Activated B cell treated with CpG ODN at 0.5 μM for 24 hours (primary cell): ENCODE measurements at regions not wholly inside any gene's neighbourhood (a gene's known extent, or its start where the extent isn't known, plus 50 kb on each side); places are given as distances from the start of the nearest gene placed in this dataset.
"Not testable (repeated sequence)": the region's sequence is repeated elsewhere in the genome, so short reads cannot be mapped to it uniquely, and the experiment has no call there.

Experiments
- ATAC-seq: fragments of 200-7000 bp; cut with Tn5 transposase; one replicate; pipeline ENCODE4 v1.10.0; 2021; ENCODE audit warnings: low read depth, mild to moderate bottlenecking, moderate library complexity
- CTCF ChIA-PET: fragments of 350-600 bp; sonication (Branson Sonifier 250); formaldehyde crosslinking; loops from one replicate; lab custom pipeline; 2021; ENCODE audit warnings: antibody characterized with exemption; lab: Charles Lee
- POLR2A ChIA-PET: fragments of 350-600 bp; sonication (Branson Sonifier 250); formaldehyde crosslinking; loops from one replicate; lab custom pipeline; 2021; ENCODE audit warnings: antibody characterized with exemption; lab: Charles Lee
- DNase-seq: peaks from one replicate; pipeline ENCODE4 v3.0.0; 2022
- H3K27ac Mint-ChIP-seq: one replicate; pipeline ENCODE4 v1.8.0; 2020; ENCODE audit warnings: mixed read lengths
- H3K27me3 Mint-ChIP-seq: one replicate; pipeline ENCODE4 v1.8.0; 2021; ENCODE audit warnings: mixed read lengths
- H3K36me3 Mint-ChIP-seq: one replicate; pipeline ENCODE4 v1.8.0; 2021; ENCODE audit warnings: low read depth, mixed read lengths
- H3K4me1 Mint-ChIP-seq: one replicate; pipeline ENCODE4 v1.8.0; 2021; ENCODE audit warnings: mixed read lengths
- H3K4me3 Mint-ChIP-seq: one replicate; pipeline ENCODE4 v1.8.0; 2020; ENCODE audit warnings: mild to moderate bottlenecking, mixed read lengths
- H3K9me3 Mint-ChIP-seq: one replicate; pipeline ENCODE4 v1.8.0; 2020; ENCODE audit warnings: mixed read lengths
- intact Hi-C: fragments of 100-400 bp; cut with micrococcal nuclease; formaldehyde crosslinking; loops from one replicate; pipeline ENCODE4 v1.15.1; 2024
- TF ChIP-seq, protein P1 (sequence below): fragments of 200-600 bp; IDR thresholded peaks from one replicate; pipeline ENCODE4 v1.8.0; 2022; ENCODE audit warnings: antibody characterized with exemption, mild to moderate bottlenecking

DNA sequence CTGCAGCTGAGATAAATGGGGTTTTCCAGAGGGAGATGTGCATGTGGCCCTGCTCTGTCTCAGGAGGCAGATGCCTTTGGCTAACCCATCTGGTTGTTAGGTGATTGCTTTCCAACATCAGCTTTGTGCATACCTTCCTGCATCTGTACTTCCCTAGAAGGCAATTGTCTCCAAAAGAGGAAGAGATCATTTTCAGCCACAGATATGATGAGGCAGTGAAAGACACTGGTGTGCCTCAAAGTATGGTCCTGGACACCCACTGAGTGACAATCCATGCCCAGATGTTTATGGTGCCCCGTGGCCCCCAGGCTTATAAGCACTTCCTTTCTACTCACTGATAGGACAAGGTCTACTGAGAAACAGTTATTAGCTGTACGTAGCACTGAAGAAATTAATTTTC, 117.5 kb upstream of the NR2F2 start:
- Mint-ChIP-seq H3K4me3 (no peak overlapping the region), H3K36me3 (no peaks in the 10 kb centered on the region), H3K9me3 (peaks cover 2% of the 10 kb centered on the region), H3K27ac (no peak overlapping the region), H3K27me3 (no peaks in the 10 kb centered on the region), H3K4me1 (no peaks in the 10 kb centered on the region)
- ChIA-PET CTCF (no interaction called here), POLR2A (no interaction called here)
- no peak for DNase-seq
- TF ChIP-seq, protein P1, sequence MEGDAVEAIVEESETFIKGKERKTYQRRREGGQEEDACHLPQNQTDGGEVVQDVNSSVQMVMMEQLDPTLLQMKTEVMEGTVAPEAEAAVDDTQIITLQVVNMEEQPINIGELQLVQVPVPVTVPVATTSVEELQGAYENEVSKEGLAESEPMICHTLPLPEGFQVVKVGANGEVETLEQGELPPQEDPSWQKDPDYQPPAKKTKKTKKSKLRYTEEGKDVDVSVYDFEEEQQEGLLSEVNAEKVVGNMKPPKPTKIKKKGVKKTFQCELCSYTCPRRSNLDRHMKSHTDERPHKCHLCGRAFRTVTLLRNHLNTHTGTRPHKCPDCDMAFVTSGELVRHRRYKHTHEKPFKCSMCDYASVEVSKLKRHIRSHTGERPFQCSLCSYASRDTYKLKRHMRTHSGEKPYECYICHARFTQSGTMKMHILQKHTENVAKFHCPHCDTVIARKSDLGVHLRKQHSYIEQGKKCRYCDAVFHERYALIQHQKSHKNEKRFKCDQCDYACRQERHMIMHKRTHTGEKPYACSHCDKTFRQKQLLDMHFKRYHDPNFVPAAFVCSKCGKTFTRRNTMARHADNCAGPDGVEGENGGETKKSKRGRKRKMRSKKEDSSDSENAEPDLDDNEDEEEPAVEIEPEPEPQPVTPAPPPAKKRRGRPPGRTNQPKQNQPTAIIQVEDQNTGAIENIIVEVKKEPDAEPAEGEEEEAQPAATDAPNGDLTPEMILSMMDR = no peak
- intact Hi-C loops = no loop called here
- ATAC-seq = no peak

DNA sequence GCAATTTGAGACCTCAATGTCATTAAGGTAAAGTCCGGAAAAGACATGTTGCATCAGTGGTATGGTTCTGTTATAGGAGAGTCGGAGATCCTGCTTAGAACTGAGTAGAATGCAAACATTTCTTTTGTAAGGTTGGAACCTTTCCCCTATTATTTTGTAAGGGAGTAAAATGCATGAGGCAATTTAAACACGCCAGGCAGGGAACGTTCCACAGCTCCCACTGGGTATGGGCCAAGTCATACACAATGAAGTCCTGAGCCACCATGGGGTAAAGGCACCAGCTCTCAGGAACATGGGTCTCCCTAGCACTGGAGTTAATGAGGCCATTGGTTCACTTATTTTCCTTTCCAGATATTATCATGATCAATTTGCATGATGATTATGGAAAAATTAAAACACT, 116.6 kb upstream of the NR2F2 start:
- Mint-ChIP-seq H3K4me1 (no peaks in the 10 kb centered on the region), H3K27me3 (no peaks in the 10 kb centered on the region), H3K9me3 (no peaks in the 10 kb centered on the region), H3K27ac (no peak overlapping the region), H3K4me3 (no peak overlapping the region), H3K36me3 (no peaks in the 10 kb centered on the region)
- DNase-seq = no peak
- POLR2A ChIA-PET = no interaction called here
- TF ChIP-seq, protein P1 = no peak
- CTCF ChIA-PET = no interaction called here
- intact Hi-C loops = no loop called here
- no peak for ATAC-seq

DNA sequence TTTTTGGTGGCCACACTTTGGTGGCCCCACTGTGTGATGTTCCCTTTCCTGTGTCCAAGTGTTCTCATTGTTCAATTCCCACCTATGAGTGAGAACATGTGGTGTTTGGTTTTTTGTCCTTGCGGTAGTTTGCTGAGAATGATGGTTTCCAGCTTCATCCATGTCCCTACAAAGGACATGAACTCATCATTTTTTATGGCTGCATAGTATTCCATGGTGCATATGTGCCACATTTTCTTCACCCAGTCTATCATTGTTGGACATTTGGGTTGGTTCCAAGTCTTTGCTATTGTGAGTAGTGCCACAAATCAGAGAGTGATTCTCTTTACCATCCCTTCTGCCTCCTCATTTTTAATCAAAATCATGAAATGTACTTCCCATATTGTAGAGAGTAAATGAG, 114.0 kb upstream of the NR2F2 start:
- POLR2A ChIA-PET, H3K4me3 Mint-ChIP-seq, DNase-seq, intact Hi-C loops, CTCF ChIA-PET, H3K27me3 Mint-ChIP-seq, H3K4me1 Mint-ChIP-seq, H3K27ac Mint-ChIP-seq, ATAC-seq, H3K9me3 Mint-ChIP-seq, H3K36me3 Mint-ChIP-seq: not testable (repeated sequence)

DNA sequence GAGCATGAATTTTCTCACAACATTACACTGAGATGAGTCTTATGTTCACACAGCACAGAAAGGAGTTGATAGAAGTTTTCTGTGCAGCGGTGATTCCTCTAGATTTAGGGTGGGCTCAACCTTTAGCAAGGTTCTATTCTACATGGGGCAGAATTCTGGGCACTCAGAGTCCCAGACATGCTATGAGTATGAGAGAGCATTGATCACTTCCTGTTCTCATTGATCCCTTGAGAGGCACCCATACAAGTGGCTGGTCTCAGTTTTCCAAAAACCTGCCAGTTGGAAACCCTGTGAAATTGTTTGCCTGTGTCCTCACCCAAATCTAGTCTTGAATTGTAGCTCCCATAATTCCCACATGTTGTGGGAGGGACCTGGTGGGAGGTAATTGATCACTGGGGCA, 112.5 kb upstream of the NR2F2 start:
- no peaks in the 10 kb centered on the region for H3K9me3 Mint-ChIP-seq
- TF ChIP-seq, protein P1 = no peak
- H3K4me3 Mint-ChIP-seq = no peak overlapping the region
- POLR2A ChIA-PET = no interaction called here
- no peak overlapping the region for H3K27ac Mint-ChIP-seq
- no peak for DNase-seq
- ATAC-seq = no peak
- H3K4me1 Mint-ChIP-seq = no peaks in the 10 kb centered on the region
- CTCF ChIA-PET = no interaction called here
- no peaks in the 10 kb centered on the region for H3K27me3 Mint-ChIP-seq
- intact Hi-C loops = no loop called here
- no peaks in the 10 kb centered on the region for H3K36me3 Mint-ChIP-seq

DNA sequence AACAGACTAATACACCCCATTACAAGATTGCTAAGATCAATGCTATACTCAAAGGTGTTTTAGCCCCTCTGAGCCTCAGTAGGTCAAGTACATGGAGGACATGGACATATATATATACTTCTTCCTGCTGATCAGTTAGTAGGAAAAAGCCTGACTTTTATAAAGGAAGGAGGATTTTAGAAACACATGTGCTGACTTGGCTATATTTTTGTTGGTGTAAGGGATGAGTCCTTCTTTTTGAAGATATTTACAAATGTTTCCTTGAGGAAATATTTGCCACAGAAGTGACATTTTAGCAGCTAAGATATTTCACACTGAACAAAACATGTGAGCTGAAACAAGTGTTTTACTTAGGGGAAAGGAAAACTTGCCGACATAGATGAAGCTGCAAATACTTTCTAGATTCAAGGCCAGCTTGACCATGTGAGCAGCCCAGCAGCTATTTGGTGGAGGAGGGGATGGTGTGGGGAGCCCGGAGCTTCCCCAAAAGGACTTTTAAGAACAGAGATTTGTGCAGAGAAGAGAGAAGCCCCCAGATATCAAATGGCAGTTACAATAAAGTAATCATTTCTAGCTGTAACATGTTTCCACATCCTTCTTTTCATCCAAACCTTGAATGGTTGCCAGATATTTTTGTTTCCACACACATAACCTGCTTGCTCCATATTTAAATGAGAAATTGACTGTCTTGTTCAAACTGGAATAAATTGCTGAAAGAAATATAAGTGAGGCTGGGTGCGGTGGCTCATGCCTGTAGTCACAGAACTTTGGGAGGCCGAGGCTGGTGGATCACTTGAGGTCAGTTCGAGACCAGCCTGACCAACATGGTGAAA, 111.7 kb upstream of the NR2F2 start:
- ChIA-PET POLR2A (no interaction called here), CTCF (no interaction called here)
- H3K36me3 Mint-ChIP-seq = no peaks in the 10 kb centered on the region
- no peak for ATAC-seq
- intact Hi-C loops = no loop called here
- H3K27ac Mint-ChIP-seq = no peak overlapping the region
- no peaks in the 10 kb centered on the region for H3K27me3 Mint-ChIP-seq
- no peaks in the 10 kb centered on the region for H3K4me1 Mint-ChIP-seq
- TF ChIP-seq, protein P1 = no peak
- DNase-seq = no peak
- H3K9me3 Mint-ChIP-seq = no peaks in the 10 kb centered on the region
- no peak overlapping the region for H3K4me3 Mint-ChIP-seq

DNA sequence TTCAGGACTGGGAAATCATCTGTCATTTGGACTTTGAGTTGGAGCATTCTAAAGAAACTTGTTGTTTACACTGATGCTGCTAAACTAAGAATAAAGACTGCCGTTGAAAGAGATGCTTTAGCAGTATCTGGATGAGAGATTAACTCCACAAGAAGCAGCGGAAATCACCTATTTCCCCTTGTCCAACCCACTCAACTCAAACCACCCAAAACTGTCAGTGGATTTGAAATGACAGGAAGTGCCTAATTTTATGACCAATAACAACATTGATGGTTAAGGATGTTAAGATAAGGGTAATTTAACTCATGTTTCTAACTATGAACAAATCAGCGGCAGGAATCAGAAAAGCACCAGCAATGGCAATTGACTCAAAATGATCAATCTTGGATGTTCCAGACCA, 110.8 kb upstream of the NR2F2 start:
- Mint-ChIP-seq H3K9me3 (no peaks in the 10 kb centered on the region), H3K27me3 (no peaks in the 10 kb centered on the region), H3K27ac (no peak overlapping the region), H3K4me1 (no peaks in the 10 kb centered on the region), H3K36me3 (no peaks in the 10 kb centered on the region), H3K4me3 (no peak overlapping the region)
- TF ChIP-seq, protein P1 = no peak
- ChIA-PET POLR2A (no interaction called here), CTCF (no interaction called here)
- intact Hi-C loops = no loop called here
- no peak for DNase-seq
- no peak for ATAC-seq
